H1 (cell line): ENCODE measurements at regions not wholly inside any gene's neighbourhood (a gene's known extent, or its start where the extent isn't known, plus 50 kb on each side); places are given as distances from the start of the nearest gene placed in this dataset.

Experiments used
- CHD1 ChIP-seq: IDR thresholded peaks from 2 replicates; pipeline ENCODE4 v1.6.1; 2012; ENCODE audit warnings: low read depth, low read length, improper control_type of control experiment
- CHD7 ChIP-seq: fragments of 300-600 bp; sonication (generic); IDR thresholded peaks from 2 replicates; pipeline ENCODE4 v1.7.1; 2012; ENCODE audit warnings: low read length, moderate library complexity, mild to moderate bottlenecking, inconsistent platforms; ENCODE audit not compliant: insufficient replicate concordance
- GABPA ChIP-seq: IDR thresholded peaks from 2 replicates; pipeline ENCODE4 v1.6.1; 2011; ENCODE audit warnings: mild to moderate bottlenecking, low read length, moderate library complexity, borderline replicate concordance; ENCODE audit not compliant: insufficient read depth
- NANOG ChIP-seq: IDR thresholded peaks from 2 replicates; pipeline ENCODE4 v1.6.1; 2011; ENCODE audit warnings: low read length, low read depth, mild to moderate bottlenecking, inconsistent platforms; ENCODE audit not compliant: insufficient read depth, poor library complexity, severe bottlenecking
- POLR2A ChIP-seq, 2 experiments: IDR thresholded peaks; 1 replicate in 1 of 2; 2 replicates in 1 of 2; pipeline ENCODE4 v1.6.1; 2011; ENCODE audit warnings: low read depth in 2 of 2, low read length in 2 of 2, mild to moderate bottlenecking in 2 of 2; ENCODE audit errors: control extremely low read depth in 1 of 2
- SIRT6 ChIP-seq: IDR thresholded peaks from one replicate; pipeline ENCODE4 v1.7.1; 2012; ENCODE audit warnings: low read length, inconsistent platforms

- no peak for TF ChIP-seq CHD7
- TF ChIP-seq GABPA: no peak
- TF ChIP-seq SIRT6: no peak
- no peak for TF ChIP-seq POLR2A (IDR thresholded peaks at IDR 0.05; ENCODE audit: control extremely low read depth in 1 of 2, low read depth in 2 of 2, low read length in 2 of 2)
- TF ChIP-seq CHD1: no peak
- TF ChIP-seq NANOG: no peak
These were observed 121.4 kb upstream of the SLC14A2 start (continued) for GRCh38 chr18:45493830-45494229.
